ENCODE measurements at regions not wholly inside any gene's neighbourhood (a gene's known extent, or its start where the extent isn't known, plus 50 kb on each side); places are given as distances from the start of the nearest gene placed in this dataset.

- H3K4me3 ChIP-seq = no peak overlapping the region
- TF ChIP-seq CTCF (IDR thresholded peaks at IDR 0.05) = no peak
- ATAC-seq (ENCODE audit: insufficient number of reproducible peaks, low FRiP score, low read depth) = no peak
- no peaks in the 10 kb centered on the region for H3K4me1 ChIP-seq (ENCODE audit: control insufficient read depth in 1 of 2, low read depth in 2 of 2)
- no peaks in the 10 kb centered on the region for H3K27me3 ChIP-seq (replicated peaks; ENCODE audit: insufficient read depth)
- H3K27ac ChIP-seq = no peak overlapping the region
- no peak for DNase-seq (ENCODE audit: low spot score)
- H3K9me3 ChIP-seq = no peaks in the 10 kb centered on the region
- H3K36me3 ChIP-seq = no peaks in the 10 kb centered on the region
Observed at GRCh38 chr1:4137621-4138415, 237.7 kb upstream of the C1orf174 start.

- no peaks in the 10 kb centered on the region for H3K27me3 ChIP-seq (replicated peaks; ENCODE audit: insufficient read depth)
- no peaks in the 10 kb centered on the region for H3K4me1 ChIP-seq (ENCODE audit: control insufficient read depth in 1 of 2, low read depth in 2 of 2)
- ATAC-seq (ENCODE audit: insufficient number of reproducible peaks, low FRiP score, low read depth) (no peak), DNase-seq (ENCODE audit: low spot score) (no peak)
- H3K36me3 ChIP-seq = no peaks in the 10 kb centered on the region
- no peak overlapping the region for H3K4me3 ChIP-seq
- TF ChIP-seq CTCF (IDR thresholded peaks at IDR 0.05) = no peak
- H3K27ac ChIP-seq = no peak overlapping the region
- H3K9me3 ChIP-seq = no peaks in the 10 kb centered on the region
Observed at GRCh38 chr1:4139646-4140045, 239.6 kb upstream of the C1orf174 start.

GRCh38 chr1:4140241-4140640, 240.2 kb upstream of the C1orf174 start:
- no peak overlapping the region for H3K4me3 ChIP-seq
- H3K27me3 ChIP-seq (replicated peaks; ENCODE audit: insufficient read depth) = no peaks in the 10 kb centered on the region

GRCh38 chr1:4140821-4141220, 240.7 kb upstream of the C1orf174 start:
- Histone ChIP-seq H3K9me3 (no peaks in the 10 kb centered on the region), H3K36me3 (no peaks in the 10 kb centered on the region), H3K27me3 (replicated peaks; ENCODE audit: insufficient read depth) (no peaks in the 10 kb centered on the region), H3K4me1 (ENCODE audit: control insufficient read depth in 1 of 2, low read depth in 2 of 2) (no peaks in the 10 kb centered on the region), H3K4me3 (no peak overlapping the region), H3K27ac (no peak overlapping the region)
- DNase-seq (ENCODE audit: low spot score) (no peak), ATAC-seq (ENCODE audit: insufficient number of reproducible peaks, low FRiP score, low read depth) (no peak)
- TF ChIP-seq CTCF (IDR thresholded peaks at IDR 0.05) = no peak

More at GRCh38 chr1:4140241-4140640, 240.2 kb upstream of the C1orf174 start:
- H3K36me3 ChIP-seq = no peaks in the 10 kb centered on the region
- DNase-seq (ENCODE audit: low spot score) = no peak
- H3K9me3 ChIP-seq = no peaks in the 10 kb centered on the region
- H3K27ac ChIP-seq = no peak overlapping the region
- no peaks in the 10 kb centered on the region for H3K4me1 ChIP-seq (ENCODE audit: control insufficient read depth in 1 of 2, low read depth in 2 of 2)
- ATAC-seq (ENCODE audit: insufficient number of reproducible peaks, low FRiP score, low read depth) = no peak
- TF ChIP-seq CTCF (IDR thresholded peaks at IDR 0.05) = no peak

GRCh38 chr1:4144349-4144971, 244.4 kb upstream of the C1orf174 start:
- H3K36me3 ChIP-seq = no peaks in the 10 kb centered on the region
- H3K27ac ChIP-seq = no peak overlapping the region
- no peaks in the 10 kb centered on the region for H3K4me1 ChIP-seq (ENCODE audit: control insufficient read depth in 1 of 2, low read depth in 2 of 2)
- DNase-seq (ENCODE audit: low spot score) = no peak
- no peak for TF ChIP-seq CTCF (IDR thresholded peaks at IDR 0.05)
- no peaks in the 10 kb centered on the region for H3K9me3 ChIP-seq
- no peaks in the 10 kb centered on the region for H3K27me3 ChIP-seq (replicated peaks; ENCODE audit: insufficient read depth)
- H3K4me3 ChIP-seq = no peak overlapping the region
- no peak for ATAC-seq (ENCODE audit: insufficient number of reproducible peaks, low FRiP score, low read depth)
